Amygdala (tissue), 56 donors: ENCODE measurements at regions not wholly inside any gene's neighbourhood (a gene's known extent, or its start where the extent isn't known, plus 50 kb on each side); places are given as distances from the start of the nearest gene placed in this dataset.
A peak's percentile ranks its signal among the peaks of the same experiment; 100 is the strongest.
"Not testable (repeated sequence)": the region's sequence is repeated elsewhere in the genome, so short reads cannot be mapped to it uniquely, and the experiment has no call there.

Source experiments
- DNase-seq, 56 donors: peaks; one replicate each; lab custom pipeline; 2025; lab: John Stamatoyannopoulos, UW

- DNase-seq = no peak
Observed at GRCh38 chr5:157944077-157944633, 85.2 kb upstream of the CLINT1 start.

GRCh38 chr5:157942595-157942994 lies 83.7 kb upstream of the CLINT1 start:
- DNase-seq = no peak

GRCh38 chr5:157941616-157942015 lies 82.7 kb upstream of the CLINT1 start:
- no peak for DNase-seq

- not testable (repeated sequence) for DNase-seq
Observed at GRCh38 chr5:157938101-157938500, 79.2 kb upstream of the CLINT1 start.

- not testable (repeated sequence) for DNase-seq
Observed at GRCh38 chr5:157936776-157937501, 78.0 kb upstream of the CLINT1 start.

GRCh38 chr5:157934600-157934999 lies 75.7 kb upstream of the CLINT1 start:
- no peak for DNase-seq

GRCh38 chr5:157933005-157933404 lies 74.1 kb upstream of the CLINT1 start:
- no peak for DNase-seq

- no peak for DNase-seq
Observed at GRCh38 chr5:157930710-157931109, 71.8 kb upstream of the CLINT1 start.

GRCh38 chr5:157926977-157927376 lies 68.0 kb upstream of the CLINT1 start:
- DNase-seq = no peak

GRCh38 chr5:157925786-157926671 lies 67.1 kb upstream of the CLINT1 start:
- DNase-seq = no peak

- DNase-seq = no peak
Observed at GRCh38 chr5:157924931-157925729, 66.2 kb upstream of the CLINT1 start.

- DNase-seq = no peak
Observed at GRCh38 chr5:157924490-157924889, 65.5 kb upstream of the CLINT1 start.

- DNase-seq = no peak
Observed at GRCh38 chr5:157923765-157924164, 64.8 kb upstream of the CLINT1 start.

GRCh38 chr5:157922026-157922425 lies 63.1 kb upstream of the CLINT1 start:
- DNase-seq = no peak

- no peak for DNase-seq
Observed at GRCh38 chr5:157920828-157921170, 61.9 kb upstream of the CLINT1 start.

- no peak for DNase-seq
Observed at GRCh38 chr5:157918811-157919742, 60.1 kb upstream of the CLINT1 start.

GRCh38 chr5:157917899-157918809 lies 59.2 kb upstream of the CLINT1 start:
- DNase-seq = peak in 5 of 56 donors; percentile 1 to 3 (median 2)

GRCh38 chr5:157917491-157917890 lies 58.5 kb upstream of the CLINT1 start:
- DNase-seq = no peak
